ENCODE measurements at regions not wholly inside any gene's neighbourhood (a gene's known extent, or its start where the extent isn't known, plus 50 kb on each side); places are given as distances from the start of the nearest gene placed in this dataset.
"Not testable (repeated sequence)": the region's sequence is repeated elsewhere in the genome, so short reads cannot be mapped to it uniquely, and the experiment has no call there.

- DNase-seq, result no peak
Observed at GRCh38 chr2:235219048-235219447, 267.2 kb downstream of the SH3BP4 start.

- DNase-seq, result no peak
Observed at GRCh38 chr2:235220331-235220730, 268.5 kb downstream of the SH3BP4 start.

- DNase-seq, result no peak
Observed at GRCh38 chr2:235223011-235223410, 270.8 kb upstream of the AGAP1 start.

DNA sequence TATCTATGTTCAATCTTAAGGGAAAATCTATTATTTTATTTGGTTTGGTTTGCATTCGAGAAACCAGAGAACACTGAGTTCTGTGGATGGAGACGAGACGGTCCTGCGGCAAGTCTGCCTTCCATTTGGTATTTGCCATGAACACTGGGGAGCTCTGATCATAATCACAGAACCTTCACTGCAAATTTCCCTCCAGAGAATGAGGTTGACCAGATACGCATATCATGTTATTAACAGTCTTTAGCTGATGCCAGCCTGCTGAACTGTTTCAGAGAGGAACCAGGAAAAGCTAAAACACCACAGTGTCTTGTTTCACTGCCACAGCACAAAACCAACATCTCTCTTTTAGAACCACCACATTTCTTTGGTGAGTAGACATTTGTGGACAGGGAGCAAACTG is 269.4 kb upstream of the AGAP1 start:
- no peak for DNase-seq

DNA sequence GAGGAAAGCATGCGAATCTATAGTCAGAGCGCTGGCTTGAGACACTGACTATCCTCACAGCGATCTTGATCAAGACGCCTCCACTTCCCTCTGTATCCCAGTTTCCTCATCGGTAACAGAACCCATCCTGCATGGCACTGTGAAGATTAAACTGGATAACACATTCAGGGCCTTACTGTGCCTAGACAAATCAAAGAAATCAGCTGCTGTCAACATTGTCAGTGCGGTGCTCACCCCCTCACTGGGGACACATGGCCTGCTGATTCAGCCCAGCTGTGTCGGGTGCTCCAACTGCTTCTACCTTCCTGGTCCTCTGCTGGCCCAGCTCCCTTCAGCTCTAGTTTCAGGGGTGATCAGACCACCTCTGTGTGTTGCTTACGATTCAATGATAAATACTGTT is 268.6 kb upstream of the AGAP1 start:
- DNase-seq, result no peak

DNA sequence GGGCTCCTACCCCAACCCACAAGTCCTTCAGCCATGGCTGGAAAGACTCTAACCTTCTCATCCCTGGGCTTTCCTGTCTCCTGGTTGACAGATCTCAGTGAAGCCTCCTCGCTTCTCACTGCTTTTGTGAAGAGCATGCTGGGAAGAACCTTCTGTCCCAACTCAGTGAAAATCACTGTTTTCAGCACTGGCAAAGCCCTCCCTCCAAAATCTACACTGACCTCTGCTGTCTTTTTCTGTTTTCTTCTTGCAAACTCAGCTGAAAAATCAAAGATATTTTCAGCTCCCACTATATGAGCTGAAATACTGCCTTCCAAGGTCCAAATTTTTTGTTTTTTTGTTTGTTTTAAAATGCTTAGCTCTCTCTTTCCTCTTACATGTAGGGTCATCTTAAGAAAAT is 266.3 kb upstream of the AGAP1 start:
- DNase-seq, result no peak

GRCh38 chr2:235228422-235228821 is 265.4 kb upstream of the AGAP1 start:
- DNase-seq, result not testable (repeated sequence)

DNA sequence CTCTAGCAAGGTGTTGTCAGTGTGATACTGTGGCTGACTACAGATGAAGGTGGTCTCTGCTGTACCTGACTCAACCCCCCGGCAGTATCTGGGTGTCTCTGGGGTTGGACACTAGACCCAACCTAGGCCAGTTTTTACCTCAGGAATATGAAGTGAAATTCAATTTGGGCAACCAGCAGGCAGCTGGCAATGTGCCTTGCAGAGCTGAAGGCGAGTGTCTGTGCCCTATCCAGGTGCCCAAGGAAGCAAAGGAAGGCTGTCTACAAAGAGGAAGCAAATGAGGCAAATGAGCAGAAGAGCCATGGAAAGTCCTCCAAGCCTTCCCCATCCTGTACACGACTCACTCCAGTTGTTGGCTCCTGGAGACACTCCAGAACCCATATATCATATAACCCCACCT is 264.6 kb upstream of the AGAP1 start:
- no peak for DNase-seq

DNA sequence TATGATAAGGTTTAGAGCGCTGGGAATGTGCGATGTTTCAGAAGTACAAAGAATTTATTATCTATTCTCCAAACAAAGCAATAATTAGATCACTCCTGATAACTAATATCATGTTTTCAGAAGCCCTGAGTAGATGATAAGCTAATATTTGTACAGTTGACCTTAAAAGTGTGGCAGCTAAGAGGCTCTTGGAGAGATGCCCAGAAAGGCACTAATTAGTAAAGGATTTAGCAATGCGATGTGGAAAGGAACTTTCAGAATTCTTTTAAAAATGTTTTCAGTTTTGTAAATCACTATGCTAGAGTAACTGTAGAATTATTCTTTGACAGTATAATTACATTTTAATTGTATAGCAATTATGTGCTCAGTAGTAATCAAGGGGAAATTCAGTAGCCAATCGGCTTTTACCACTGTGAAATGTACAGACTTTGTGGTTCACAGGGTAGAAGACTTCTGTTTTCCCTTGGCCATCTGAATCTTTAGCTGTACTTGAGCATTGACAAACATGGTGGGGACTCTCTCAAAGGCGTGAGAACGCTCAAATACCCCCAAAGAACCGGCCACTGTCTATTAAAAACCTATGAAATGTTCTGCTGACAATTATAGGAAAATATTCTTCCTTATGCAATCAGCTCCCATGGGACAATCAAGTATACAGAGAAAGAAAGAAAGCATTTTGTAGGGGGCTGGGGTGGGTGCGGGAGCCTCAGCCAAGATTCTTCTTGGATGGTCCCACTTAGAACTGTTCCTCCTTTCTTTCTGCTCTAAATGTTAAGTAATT is 262.8 kb upstream of the AGAP1 start:
- no peak for DNase-seq

- DNase-seq, result no peak
Observed at GRCh38 chr2:235232449-235233433, 261.1 kb upstream of the AGAP1 start.

DNA sequence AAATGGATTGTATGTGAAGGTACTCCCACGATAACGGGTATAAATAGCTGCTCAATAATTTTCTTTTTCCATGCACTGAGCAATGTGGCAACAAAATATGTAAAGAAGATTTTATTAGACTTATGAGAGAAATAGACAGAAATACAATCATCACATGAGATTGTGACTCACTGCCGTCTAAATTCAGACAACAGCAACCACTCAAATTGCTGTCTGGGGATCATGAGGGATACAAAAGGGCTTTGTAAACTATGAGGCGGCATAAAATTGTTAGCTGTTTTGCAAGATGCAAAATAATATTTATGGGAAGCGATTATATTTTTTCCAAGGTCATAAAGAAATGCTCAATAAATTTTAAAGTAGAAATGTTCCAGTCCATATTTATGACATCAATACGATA is 259.1 kb upstream of the AGAP1 start:
- DNase-seq, result no peak

DNA sequence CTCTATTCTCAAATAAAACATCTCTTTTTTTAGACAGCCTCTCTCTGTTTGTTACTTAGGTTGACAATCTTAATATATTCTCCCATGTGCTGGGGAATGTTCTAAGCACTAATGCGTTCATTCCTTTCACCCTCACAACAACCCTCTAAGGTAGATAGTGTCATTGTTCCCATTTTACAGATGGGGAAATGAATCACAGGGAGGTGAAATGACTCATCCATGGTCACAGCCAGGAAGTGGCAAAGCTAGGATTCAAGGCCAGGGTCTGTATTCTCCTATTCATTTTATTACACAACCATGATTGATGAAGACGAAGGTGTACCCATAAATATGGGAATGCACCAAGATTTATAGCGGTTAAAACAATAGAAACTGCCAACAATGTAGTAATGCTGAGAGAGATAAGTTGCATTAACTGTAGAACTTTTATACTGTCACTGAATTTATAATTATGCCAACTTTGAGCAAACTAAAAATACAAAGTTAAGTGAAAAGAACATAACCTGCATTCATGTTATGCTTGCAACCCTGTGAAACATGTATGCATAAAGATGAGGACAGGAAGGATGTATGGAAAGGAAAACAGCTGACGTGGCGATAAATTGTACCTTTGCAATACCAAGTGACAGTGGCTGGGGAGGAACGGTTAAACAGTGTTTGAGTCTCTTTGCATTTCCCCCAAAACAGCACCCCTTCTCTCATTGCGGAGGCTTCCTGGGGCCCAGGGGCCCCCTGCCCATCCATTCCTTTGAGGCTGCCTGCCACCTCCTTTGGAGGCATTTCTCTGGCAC is 257.7 kb upstream of the AGAP1 start:
- DNase-seq, result no peak

DNA sequence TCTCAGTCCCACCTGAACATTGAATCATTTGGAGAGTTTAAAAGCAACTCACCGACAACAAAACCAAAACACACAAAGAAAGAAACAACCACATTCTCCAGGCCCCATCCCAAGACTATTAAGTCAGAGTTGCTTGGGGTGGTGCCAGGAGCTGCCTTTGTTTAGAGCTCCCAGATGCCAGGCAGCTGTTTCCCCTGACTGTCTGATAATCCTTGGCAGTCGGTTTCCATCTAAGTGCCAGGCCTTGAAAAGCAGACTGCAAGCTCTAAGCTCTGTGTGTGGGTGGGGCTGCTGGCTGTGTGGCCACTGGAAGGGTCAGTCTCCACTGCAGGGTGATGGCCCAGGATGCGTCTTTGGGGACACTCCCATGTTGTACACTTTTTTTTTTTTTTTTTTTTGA is 255.3 kb upstream of the AGAP1 start:
- DNase-seq, result no peak

DNA sequence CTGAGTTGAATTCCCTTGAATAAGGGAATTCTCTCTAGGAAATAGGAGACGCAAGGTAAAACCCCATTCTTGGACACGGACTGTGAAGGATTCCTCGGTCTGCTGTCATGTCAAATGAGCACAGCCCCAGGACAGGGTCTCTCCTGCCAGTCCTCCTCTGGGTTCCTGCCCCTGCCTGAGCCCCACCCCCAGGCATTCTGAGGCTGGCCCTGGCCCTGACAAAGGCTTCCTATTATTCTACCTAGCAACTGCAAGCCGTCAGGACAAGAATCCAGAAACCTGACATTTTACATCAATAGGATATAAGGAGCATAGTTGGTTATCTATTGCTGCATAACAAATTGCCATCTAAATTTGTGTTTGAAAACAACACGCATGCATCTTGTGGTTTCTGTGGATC is 253.3 kb upstream of the AGAP1 start:
- no peak for DNase-seq

- no peak for DNase-seq
Observed at GRCh38 chr2:235244255-235245220, 249.3 kb upstream of the AGAP1 start.

- DNase-seq, result no peak
Observed at GRCh38 chr2:235247001-235247400, 246.8 kb upstream of the AGAP1 start.

DNA sequence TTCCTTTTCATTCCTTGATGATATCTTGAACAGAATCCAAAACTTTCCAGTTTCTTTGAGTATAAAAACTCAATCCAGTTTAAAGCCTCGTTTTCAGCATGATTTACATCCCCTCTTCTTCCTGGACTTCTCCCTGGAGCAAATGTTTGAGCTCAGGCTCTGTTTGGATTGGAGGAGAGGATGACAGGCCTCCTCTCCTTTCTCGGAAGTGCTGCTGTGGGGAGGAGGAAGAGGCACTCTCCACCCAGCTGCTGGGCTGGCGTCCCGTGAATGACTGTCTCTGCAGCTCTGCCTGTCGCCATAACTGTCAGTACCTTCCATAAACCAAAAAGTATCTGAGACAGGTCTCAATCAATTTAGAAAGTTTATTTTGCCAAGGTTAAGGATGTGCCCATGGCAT is 238.2 kb upstream of the AGAP1 start:
- no peak for DNase-seq

DNA sequence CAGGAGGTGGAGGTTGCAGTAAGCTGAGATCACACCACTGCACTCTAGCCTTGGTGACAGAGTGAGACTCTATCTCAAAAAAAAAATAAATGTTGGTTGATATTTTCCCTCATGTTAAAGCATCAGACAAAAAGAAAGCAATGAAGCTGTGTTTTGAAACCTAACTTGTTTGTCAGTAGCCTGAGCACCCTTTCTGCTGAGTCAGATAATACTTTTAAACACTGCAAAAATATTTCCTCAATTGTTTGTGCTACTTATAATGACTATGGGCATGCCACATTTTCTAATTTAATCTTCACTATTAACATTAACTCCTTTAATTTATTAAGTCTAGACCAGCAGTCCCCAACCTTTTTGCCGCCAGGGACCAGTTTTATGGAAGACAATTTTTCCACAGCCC is 236.3 kb upstream of the AGAP1 start:
- no peak for DNase-seq

DNA sequence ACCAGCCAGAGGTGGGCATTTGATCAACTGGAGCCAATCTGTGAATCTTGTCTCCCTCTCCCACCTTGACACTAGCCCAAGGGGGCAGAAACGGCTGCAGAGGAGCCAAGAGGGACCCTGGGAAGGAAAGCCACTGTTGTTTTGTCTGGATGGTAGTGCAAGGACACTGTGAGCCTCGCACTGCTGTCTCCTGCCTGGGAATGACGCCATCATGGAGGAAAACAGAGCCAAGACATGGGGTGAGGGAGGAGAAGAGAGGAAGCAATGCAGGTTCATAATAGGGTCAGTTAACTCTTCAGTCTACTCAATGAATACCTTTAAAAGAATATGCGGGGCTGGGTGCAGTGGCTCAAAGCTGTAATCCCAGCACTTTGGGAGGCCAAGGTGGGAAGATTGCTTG is 231.1 kb upstream of the AGAP1 start:
- no peak for DNase-seq

GRCh38 chr2:235263205-235264120 is 230.4 kb upstream of the AGAP1 start:
- DNase-seq, result no peak
